SU-DHL-6 (cell line): ENCODE measurements at regions not wholly inside any gene's neighbourhood (a gene's known extent, or its start where the extent isn't known, plus 50 kb on each side); places are given as distances from the start of the nearest gene placed in this dataset.
"Not testable (repeated sequence)": the region's sequence is repeated elsewhere in the genome, so short reads cannot be mapped to it uniquely, and the experiment has no call there.

Experiments
- H2AFZ ChIP-seq: fragments of 200-600 bp; sonication (generic); 2 replicates; pipeline ENCODE4 v1.6.1; 2014; ENCODE audit warnings: low read depth, mild to moderate bottlenecking, moderate library complexity, mixed read lengths, antibody characterized with exemption, low read length; ENCODE audit not compliant: severe bottlenecking
- H3F3A ChIP-seq: fragments of 200-600 bp; shearing (Covaris generic); 2 replicates; pipeline ENCODE4 v1.6.0; 2016; ENCODE audit warnings: antibody characterized with exemption, mild to moderate bottlenecking; ENCODE audit not compliant: insufficient read depth
- H3K27ac ChIP-seq: fragments of 200-600 bp; sonication (generic); 2 replicates; pipeline ENCODE4 v1.5.1; 2016; ENCODE audit warnings: low read depth, mild to moderate bottlenecking, low read length, moderate library complexity, mixed read lengths
- H3K27me3 ChIP-seq: fragments of 200-600 bp; sonication (generic), shearing (Covaris generic); 2 replicates; pipeline ENCODE4 v1.6.0; 2014; ENCODE audit warnings: mild to moderate bottlenecking, low read length
- H3K36me3 ChIP-seq: fragments of 200-600 bp; sonication (generic); 2 replicates; pipeline ENCODE4 v1.6.1; 2014; ENCODE audit warnings: mild to moderate bottlenecking, low read length, mixed read lengths
- H3K4me2 ChIP-seq: fragments of 300-600, 200-600 bp; shearing (Covaris generic), sonication (generic); 2 replicates; pipeline ENCODE4 v1.6.0; 2014; ENCODE audit warnings: low read length, low read depth, mild to moderate bottlenecking; ENCODE audit not compliant: poor library complexity, severe bottlenecking
- H3K4me3 ChIP-seq: fragments of 200-600 bp; sonication (generic); 2 replicates; pipeline ENCODE4 v1.5.1; 2014; ENCODE audit warnings: antibody characterized with exemption, low read length, mild to moderate bottlenecking, mixed read lengths; ENCODE audit not compliant: insufficient read depth, poor library complexity, severe bottlenecking
- H3K79me2 ChIP-seq: fragments of 200-600 bp; sonication (generic); 2 replicates; pipeline ENCODE4 v1.6.1; 2014; ENCODE audit warnings: mild to moderate bottlenecking, low read length, moderate library complexity; ENCODE audit not compliant: insufficient read depth
- H3K9ac ChIP-seq: fragments of 200-600 bp; sonication (generic); 2 replicates; pipeline ENCODE4 v1.7.0; 2014; ENCODE audit warnings: mild to moderate bottlenecking, low read length
- H3K9me2 ChIP-seq: fragments of 200-600 bp; sonication (generic); replicated peaks from 2 replicates; pipeline ENCODE4 v1.6.1; 2014; ENCODE audit warnings: low read length; ENCODE audit not compliant: insufficient read depth
- H3K9me3 ChIP-seq: fragments of 200-600 bp; sonication (generic); 2 replicates; pipeline ENCODE4 v1.6.1; 2014; ENCODE audit warnings: low read length, mixed read lengths; ENCODE audit not compliant: insufficient read depth
- H4K20me1 ChIP-seq: fragments of 200-600 bp; sonication (generic); 2 replicates; pipeline ENCODE4 v1.6.1; 2014; ENCODE audit warnings: low read depth, mild to moderate bottlenecking, antibody characterized with exemption, low read length, moderate library complexity, mixed read lengths
- EZH2phosphoT487 ChIP-seq: fragments of 200-600 bp; sonication (generic), shearing (Covaris generic); conservative IDR thresholded peaks from 2 replicates; pipeline ENCODE4 v1.6.1; 2018; ENCODE audit warnings: mild to moderate bottlenecking, antibody characterized with exemption, low read length, moderate library complexity, mixed read lengths
- TF ChIP-seq, protein P1 (sequence below): fragments of 200-600 bp; sonication (generic); IDR thresholded peaks from one replicate; pipeline ENCODE4 v1.5.1; 2017; ENCODE audit warnings: antibody characterized with exemption, mild to moderate bottlenecking, low read length, moderate library complexity; ENCODE audit not compliant: insufficient read depth, poor library complexity, severe bottlenecking

DNA sequence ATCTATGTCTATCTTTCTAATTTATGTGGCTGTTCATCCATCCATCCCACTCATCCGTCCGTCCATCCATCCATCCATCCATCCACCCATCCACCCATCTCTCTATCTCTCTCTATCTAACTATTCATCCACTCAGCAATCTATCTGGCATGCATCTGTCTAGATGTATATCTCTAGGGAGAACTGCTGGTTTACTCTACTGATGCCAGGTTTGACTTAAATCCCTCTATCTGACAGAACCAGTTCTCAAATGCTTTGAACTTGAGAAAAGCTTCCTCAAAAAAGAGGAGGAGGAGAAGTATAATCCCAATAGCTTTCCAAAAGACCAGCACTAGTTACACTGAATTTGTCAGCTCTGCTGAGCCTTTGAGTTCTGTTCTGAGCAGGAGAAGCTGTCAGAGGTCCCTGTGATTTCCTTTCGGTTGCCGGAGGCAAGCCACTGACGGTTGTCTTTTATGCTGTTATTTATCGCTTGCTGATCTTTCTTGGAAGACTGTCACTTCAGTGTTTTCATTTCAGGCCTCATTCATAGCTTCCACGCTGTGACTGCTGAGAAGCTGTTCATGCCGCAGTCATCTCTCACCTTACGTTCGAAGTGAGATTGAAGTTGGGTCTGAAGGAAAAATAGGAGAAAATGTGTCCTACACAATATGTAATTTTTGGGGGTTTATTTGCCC is 129.4 kb upstream of the UXS1 start:
- Histone ChIP-seq H3K9ac (no peak overlapping the region), H3K27me3 (no peaks in the 10 kb centered on the region), H3K36me3 (no peaks in the 10 kb centered on the region), H3K27ac (no peak overlapping the region), H3K4me2 (no peak overlapping the region), H3K4me3 (no peak overlapping the region), H3K9me3 (no peaks in the 10 kb centered on the region), H3F3A (no peaks in the 10 kb centered on the region), H4K20me1 (no peaks in the 10 kb centered on the region), H2AFZ (no peak overlapping the region), H3K9me2 (no peaks in the 10 kb centered on the region), H3K79me2 (no peaks in the 10 kb centered on the region)
- TF ChIP-seq, protein P1, sequence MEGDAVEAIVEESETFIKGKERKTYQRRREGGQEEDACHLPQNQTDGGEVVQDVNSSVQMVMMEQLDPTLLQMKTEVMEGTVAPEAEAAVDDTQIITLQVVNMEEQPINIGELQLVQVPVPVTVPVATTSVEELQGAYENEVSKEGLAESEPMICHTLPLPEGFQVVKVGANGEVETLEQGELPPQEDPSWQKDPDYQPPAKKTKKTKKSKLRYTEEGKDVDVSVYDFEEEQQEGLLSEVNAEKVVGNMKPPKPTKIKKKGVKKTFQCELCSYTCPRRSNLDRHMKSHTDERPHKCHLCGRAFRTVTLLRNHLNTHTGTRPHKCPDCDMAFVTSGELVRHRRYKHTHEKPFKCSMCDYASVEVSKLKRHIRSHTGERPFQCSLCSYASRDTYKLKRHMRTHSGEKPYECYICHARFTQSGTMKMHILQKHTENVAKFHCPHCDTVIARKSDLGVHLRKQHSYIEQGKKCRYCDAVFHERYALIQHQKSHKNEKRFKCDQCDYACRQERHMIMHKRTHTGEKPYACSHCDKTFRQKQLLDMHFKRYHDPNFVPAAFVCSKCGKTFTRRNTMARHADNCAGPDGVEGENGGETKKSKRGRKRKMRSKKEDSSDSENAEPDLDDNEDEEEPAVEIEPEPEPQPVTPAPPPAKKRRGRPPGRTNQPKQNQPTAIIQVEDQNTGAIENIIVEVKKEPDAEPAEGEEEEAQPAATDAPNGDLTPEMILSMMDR: no peak
- no peak for TF ChIP-seq EZH2phosphoT487

DNA sequence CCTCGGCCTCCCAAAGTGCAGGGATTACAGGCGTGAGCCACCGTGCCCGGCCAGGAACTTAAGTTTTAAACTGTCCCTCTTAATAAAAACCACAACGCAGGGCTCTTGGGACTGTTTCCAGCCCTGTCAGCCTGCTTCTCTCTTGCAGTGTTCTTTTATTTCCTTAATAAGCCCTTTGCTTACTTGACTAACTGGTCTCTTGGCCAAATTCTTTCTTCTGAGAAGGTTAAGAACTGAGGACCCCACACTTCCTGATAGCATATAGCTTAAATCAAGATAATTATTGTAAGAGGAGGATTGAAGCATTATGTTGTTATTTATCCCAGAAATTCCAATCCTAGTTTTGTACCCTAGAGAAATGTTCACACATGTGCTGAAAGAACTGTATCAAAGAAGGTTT is 128.2 kb upstream of the UXS1 start:
- H3K4me3 ChIP-seq: no peak overlapping the region
- no peak overlapping the region for H3K27ac ChIP-seq
- no peaks in the 10 kb centered on the region for H3K27me3 ChIP-seq
- no peak overlapping the region for H3K9ac ChIP-seq
- H3K9me2 ChIP-seq: no peaks in the 10 kb centered on the region
- no peak overlapping the region for H3K4me2 ChIP-seq
- no peaks in the 10 kb centered on the region for H3K9me3 ChIP-seq
- TF ChIP-seq EZH2phosphoT487: no peak
- TF ChIP-seq, protein P1: no peak
- H4K20me1 ChIP-seq: no peaks in the 10 kb centered on the region
- no peaks in the 10 kb centered on the region for H3F3A ChIP-seq
- no peak overlapping the region for H2AFZ ChIP-seq
- H3K36me3 ChIP-seq: no peaks in the 10 kb centered on the region
- no peaks in the 10 kb centered on the region for H3K79me2 ChIP-seq

DNA sequence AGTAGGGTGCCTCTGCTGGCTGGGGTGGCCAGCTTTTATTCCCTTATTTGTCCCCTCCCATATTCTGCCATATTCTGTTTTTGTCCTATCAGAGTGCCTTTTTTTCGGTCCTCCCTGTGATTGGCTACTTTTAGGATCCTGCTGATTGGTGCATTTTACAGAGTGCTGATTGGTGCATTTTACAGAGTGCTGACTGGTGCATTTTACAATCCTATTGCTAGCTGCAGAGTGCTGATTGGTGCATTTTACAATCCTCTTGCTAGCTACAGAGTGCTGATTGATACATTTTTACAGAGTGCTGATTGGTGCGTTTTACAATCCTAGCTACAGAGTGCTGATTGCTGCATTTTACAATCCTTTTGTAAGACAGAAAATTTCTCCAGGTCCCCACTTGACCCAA is 126.3 kb upstream of the UXS1 start:
- H3K4me3 ChIP-seq, H3K9me2 ChIP-seq, H3K4me2 ChIP-seq, H3K9ac ChIP-seq, H3F3A ChIP-seq, H3K36me3 ChIP-seq, H3K79me2 ChIP-seq, H3K9me3 ChIP-seq, H3K27me3 ChIP-seq, H3K27ac ChIP-seq, H2AFZ ChIP-seq, H4K20me1 ChIP-seq: not testable (repeated sequence)

DNA sequence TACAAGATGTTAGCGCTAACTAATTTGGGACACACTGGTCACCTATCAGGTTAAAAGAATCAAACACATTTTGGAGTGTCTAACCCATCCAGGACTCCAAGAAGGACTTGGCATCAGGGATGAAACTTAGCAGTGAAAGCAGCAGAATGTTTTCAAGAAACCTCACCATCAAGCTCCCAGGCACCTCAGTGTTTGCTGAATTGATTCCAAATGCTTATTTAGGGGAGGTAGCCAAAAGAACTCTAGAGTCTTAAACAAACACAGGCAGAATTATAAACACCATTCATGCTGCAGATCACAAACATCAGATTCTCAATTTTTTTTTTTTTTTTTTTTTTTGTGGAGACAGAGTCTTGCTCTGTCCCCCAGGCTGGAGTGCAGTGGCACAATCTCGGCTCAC is 122.8 kb upstream of the UXS1 start:
- H3K27ac ChIP-seq: no peak overlapping the region
- no peak overlapping the region for H3K4me3 ChIP-seq
- H4K20me1 ChIP-seq: no peaks in the 10 kb centered on the region
- no peak for TF ChIP-seq EZH2phosphoT487
- TF ChIP-seq, protein P1: no peak
- H3K79me2 ChIP-seq: no peaks in the 10 kb centered on the region
- no peaks in the 10 kb centered on the region for H3K27me3 ChIP-seq
- no peak overlapping the region for H3K9ac ChIP-seq
- no peaks in the 10 kb centered on the region for H3K9me3 ChIP-seq
- H3K36me3 ChIP-seq: no peaks in the 10 kb centered on the region
- H2AFZ ChIP-seq: no peak overlapping the region
- no peaks in the 10 kb centered on the region for H3F3A ChIP-seq
- no peaks in the 10 kb centered on the region for H3K9me2 ChIP-seq
- no peak overlapping the region for H3K4me2 ChIP-seq
